Hepatocyte (in vitro differentiated cells): ENCODE measurements at regions not wholly inside any gene's neighbourhood (a gene's known extent, or its start where the extent isn't known, plus 50 kb on each side); places are given as distances from the start of the nearest gene placed in this dataset.

Experiments used
- DNase-seq: peaks from one replicate; pipeline ENCODE4 v3.0.0-alpha.2; 2016; ENCODE audit warnings: low spot score
- H2AFZ ChIP-seq: fragments of 200-600 bp; sonication (generic); 2 replicates; pipeline ENCODE4 v1.6.0; 2016; ENCODE audit warnings: antibody characterized with exemption, mild to moderate bottlenecking
- H3K27ac ChIP-seq: fragments of 200-600 bp; sonication (generic); 2 replicates; pipeline ENCODE4 v1.5.1; 2016; ENCODE audit warnings: mild to moderate bottlenecking
- H3K27me3 ChIP-seq: fragments of 200-600 bp; sonication (generic); 2 replicates; pipeline ENCODE4 v1.6.1; 2016
- H3K36me3 ChIP-seq: fragments of 200-600 bp; sonication (generic); replicated peaks from 2 replicates; pipeline ENCODE4 v1.5.1; 2016; ENCODE audit warnings: low read depth; ENCODE audit not compliant: insufficient read depth
- H3K4me1 ChIP-seq: fragments of 200-600 bp; sonication (generic); 2 replicates; pipeline ENCODE4 v1.5.1; 2016; ENCODE audit warnings: mild to moderate bottlenecking, moderate library complexity; ENCODE audit not compliant: insufficient read depth
- H3K4me2 ChIP-seq: fragments of 200-600 bp; sonication (generic); 2 replicates; pipeline ENCODE4 v1.6.0; 2016
- H3K4me3 ChIP-seq: fragments of 200-600 bp; sonication (generic); 2 replicates; pipeline ENCODE4 v1.5.1; 2016; ENCODE audit warnings: mild to moderate bottlenecking
- H3K79me2 ChIP-seq: fragments of 200-600 bp; sonication (generic); 2 replicates; pipeline ENCODE4 v1.6.0; 2017; ENCODE audit warnings: mild to moderate bottlenecking
- H3K9me2 ChIP-seq: fragments of 200-600 bp; sonication (generic); replicated peaks from 2 replicates; pipeline ENCODE4 v1.6.0; 2017; ENCODE audit warnings: mild to moderate bottlenecking; ENCODE audit not compliant: insufficient read depth
- H3K9me3 ChIP-seq: fragments of 200-600 bp; sonication (generic); 2 replicates; pipeline ENCODE4 v1.5.1; 2016; ENCODE audit warnings: low read depth, mild to moderate bottlenecking
- H4K20me1 ChIP-seq: fragments of 200-600 bp; sonication (generic); 2 replicates; pipeline ENCODE4 v1.6.0; 2016; ENCODE audit warnings: mild to moderate bottlenecking; ENCODE audit not compliant: insufficient read depth, poor library complexity, severe bottlenecking
- EZH2 ChIP-seq: fragments of 200-600 bp; sonication (generic); IDR thresholded peaks from 2 replicates; pipeline ENCODE4 v1.6.1; 2016; ENCODE audit warnings: antibody characterized with exemption, mild to moderate bottlenecking, borderline replicate concordance
- EZH2phosphoT487 ChIP-seq: fragments of 200-600 bp; sonication (generic); IDR thresholded peaks from one replicate; pipeline ENCODE4 v1.6.1; 2018; ENCODE audit warnings: antibody characterized with exemption, mild to moderate bottlenecking, low read depth, moderate library complexity; ENCODE audit not compliant: unreplicated experiment, severe bottlenecking
- WGBS: methylation state at CpG from one replicate; pipeline ENCODE4 v1.1.6; 2016; ENCODE audit warnings: low lambda C conversion rate; ENCODE audit errors: missing lambda C conversion rate; 5-methylcytosine and 5-hydroxymethylcytosine counted together
- TF ChIP-seq, protein P1 (sequence below): fragments of 200-600 bp; sonication (generic); IDR thresholded peaks from 2 replicates; pipeline ENCODE4 v1.5.1; 2016; ENCODE audit warnings: antibody characterized with exemption, mild to moderate bottlenecking; ENCODE audit not compliant: poor library complexity

DNA sequence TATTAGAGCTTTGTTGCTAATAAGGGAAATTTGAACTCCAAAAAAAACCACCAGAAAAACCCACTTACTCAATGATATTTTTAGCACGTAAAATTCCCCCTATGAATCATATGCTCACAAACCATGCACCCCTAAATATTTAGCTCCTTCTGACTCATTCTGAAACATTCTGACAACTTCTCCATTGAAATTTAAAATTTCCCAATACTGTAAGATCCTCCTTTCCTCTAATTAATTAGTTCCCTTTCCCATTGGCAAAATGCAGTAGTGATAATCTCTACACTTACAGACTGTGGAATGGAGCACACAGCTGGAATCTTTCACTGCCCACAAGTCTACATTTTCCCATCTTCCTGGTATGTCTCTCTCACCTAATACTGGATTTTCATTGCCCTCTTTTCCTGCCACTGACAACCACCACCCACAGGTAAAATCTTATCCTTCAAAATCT is 215.8 kb upstream of the ACVR2A start:
- Histone ChIP-seq H3K4me2 (no peak overlapping the region), H3K9me3 (no peaks in the 10 kb centered on the region), H3K27me3 (no peaks in the 10 kb centered on the region), H2AFZ (no peak overlapping the region), H3K9me2 (no peaks in the 10 kb centered on the region), H4K20me1 (no peaks in the 10 kb centered on the region), H3K4me1 (no peaks in the 10 kb centered on the region), H3K4me3 (no peak overlapping the region), H3K27ac (no peak overlapping the region), H3K36me3 (no peaks in the 10 kb centered on the region), H3K79me2 (no peaks in the 10 kb centered on the region)
- TF ChIP-seq, protein P1, sequence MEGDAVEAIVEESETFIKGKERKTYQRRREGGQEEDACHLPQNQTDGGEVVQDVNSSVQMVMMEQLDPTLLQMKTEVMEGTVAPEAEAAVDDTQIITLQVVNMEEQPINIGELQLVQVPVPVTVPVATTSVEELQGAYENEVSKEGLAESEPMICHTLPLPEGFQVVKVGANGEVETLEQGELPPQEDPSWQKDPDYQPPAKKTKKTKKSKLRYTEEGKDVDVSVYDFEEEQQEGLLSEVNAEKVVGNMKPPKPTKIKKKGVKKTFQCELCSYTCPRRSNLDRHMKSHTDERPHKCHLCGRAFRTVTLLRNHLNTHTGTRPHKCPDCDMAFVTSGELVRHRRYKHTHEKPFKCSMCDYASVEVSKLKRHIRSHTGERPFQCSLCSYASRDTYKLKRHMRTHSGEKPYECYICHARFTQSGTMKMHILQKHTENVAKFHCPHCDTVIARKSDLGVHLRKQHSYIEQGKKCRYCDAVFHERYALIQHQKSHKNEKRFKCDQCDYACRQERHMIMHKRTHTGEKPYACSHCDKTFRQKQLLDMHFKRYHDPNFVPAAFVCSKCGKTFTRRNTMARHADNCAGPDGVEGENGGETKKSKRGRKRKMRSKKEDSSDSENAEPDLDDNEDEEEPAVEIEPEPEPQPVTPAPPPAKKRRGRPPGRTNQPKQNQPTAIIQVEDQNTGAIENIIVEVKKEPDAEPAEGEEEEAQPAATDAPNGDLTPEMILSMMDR: no peak
- TF ChIP-seq EZH2: no peak
- TF ChIP-seq EZH2phosphoT487: no peak
- 100% methylated on average over 1 of the region's 1 CpG for WGBS
- DNase-seq: no peak

DNA sequence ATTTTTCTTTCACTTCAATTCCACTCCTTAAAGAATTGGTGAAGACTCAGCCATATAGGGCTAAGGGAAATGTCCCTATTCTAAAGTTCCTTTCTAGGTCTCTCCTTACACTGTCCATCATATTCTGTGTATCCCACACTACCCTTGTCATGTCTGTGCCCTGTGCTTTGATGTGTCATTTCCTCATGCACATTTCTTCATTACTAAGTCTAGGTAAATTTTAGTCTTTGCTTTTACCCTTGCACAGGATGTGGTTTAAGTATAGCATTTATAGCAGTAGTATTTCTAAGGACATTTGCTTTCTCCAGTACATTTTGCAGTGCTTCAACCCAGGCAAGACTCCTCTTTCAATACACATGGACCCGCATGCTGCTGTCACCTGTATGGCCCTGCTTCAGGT is 221.5 kb upstream of the ACVR2A start:
- Histone ChIP-seq H3K27ac (no peak overlapping the region), H3K27me3 (no peaks in the 10 kb centered on the region), H3K36me3 (no peaks in the 10 kb centered on the region), H3K4me2 (no peak overlapping the region), H4K20me1 (no peaks in the 10 kb centered on the region), H2AFZ (no peak overlapping the region), H3K9me3 (no peaks in the 10 kb centered on the region), H3K4me3 (no peak overlapping the region), H3K79me2 (no peaks in the 10 kb centered on the region), H3K9me2 (no peaks in the 10 kb centered on the region), H3K4me1 (no peaks in the 10 kb centered on the region)
- TF ChIP-seq, protein P1: no peak
- TF ChIP-seq EZH2phosphoT487: no peak
- TF ChIP-seq EZH2: no peak
- DNase-seq: no peak
- WGBS: 94% methylated on average over 1 of the region's 1 CpG

DNA sequence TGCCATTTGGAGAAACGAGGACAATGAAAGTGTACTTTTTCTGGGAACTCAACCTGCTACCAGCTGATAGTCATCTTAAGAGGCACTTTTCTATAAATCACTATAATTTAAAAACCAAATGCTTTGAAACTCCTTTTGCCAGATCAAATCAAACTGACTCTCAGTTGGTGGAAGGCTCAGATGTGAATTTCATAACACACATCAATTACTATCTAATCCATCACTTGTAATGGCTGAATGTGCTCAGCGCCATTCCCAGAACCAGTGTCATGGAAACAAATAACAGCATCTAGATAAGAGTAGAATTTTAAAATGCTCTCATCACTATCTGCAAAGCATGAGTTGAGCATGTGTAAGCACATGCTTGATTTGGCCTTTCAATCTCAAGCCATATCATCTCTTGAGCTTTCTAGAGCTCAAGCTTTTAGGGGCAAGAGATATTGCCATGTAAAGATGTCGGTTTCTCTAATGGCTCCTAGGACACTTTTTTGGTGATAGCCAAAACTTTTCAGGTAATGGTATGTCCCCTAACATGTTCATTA is 223.1 kb upstream of the ACVR2A start:
- 89% methylated on average over 3 of the region's 3 CpGs for WGBS
- Histone ChIP-seq H3K4me1 (no peaks in the 10 kb centered on the region), H3K9me2 (no peaks in the 10 kb centered on the region), H3K36me3 (no peaks in the 10 kb centered on the region), H4K20me1 (no peaks in the 10 kb centered on the region), H3K27me3 (no peaks in the 10 kb centered on the region), H2AFZ (no peak overlapping the region), H3K4me2 (no peak overlapping the region), H3K79me2 (no peaks in the 10 kb centered on the region), H3K4me3 (no peak overlapping the region), H3K9me3 (no peaks in the 10 kb centered on the region), H3K27ac (no peak overlapping the region)
- TF ChIP-seq, protein P1: no peak
- TF ChIP-seq EZH2phosphoT487 (no peak), EZH2 (no peak)
- no peak for DNase-seq

DNA sequence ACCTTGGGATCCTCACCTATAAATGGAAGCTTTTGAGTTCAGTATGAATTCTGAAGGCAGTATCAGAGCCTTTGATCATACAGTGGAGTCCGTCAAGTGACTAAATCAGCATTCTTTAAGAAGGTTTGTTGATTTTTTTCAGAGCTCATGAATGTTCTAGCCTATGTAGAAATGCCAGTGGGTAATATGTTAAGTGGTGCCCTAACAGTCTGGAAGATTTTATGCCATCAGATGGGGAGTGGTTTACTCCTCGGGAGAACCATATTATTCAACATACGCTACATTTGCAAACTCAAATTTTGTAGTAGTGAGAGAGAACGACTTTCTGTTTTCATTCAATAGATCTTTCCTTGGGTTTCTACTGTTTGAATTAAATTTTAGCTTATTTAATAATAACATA is 225.0 kb upstream of the ACVR2A start:
- Histone ChIP-seq H3K79me2 (no peaks in the 10 kb centered on the region), H3K27me3 (no peaks in the 10 kb centered on the region), H3K9me3 (no peaks in the 10 kb centered on the region), H3K36me3 (no peaks in the 10 kb centered on the region), H3K27ac (no peak overlapping the region), H3K4me2 (no peak overlapping the region), H2AFZ (no peak overlapping the region), H3K4me3 (no peak overlapping the region), H3K9me2 (no peaks in the 10 kb centered on the region), H4K20me1 (no peaks in the 10 kb centered on the region), H3K4me1 (peaks cover 4% of the 10 kb centered on the region)
- DNase-seq: no peak
- TF ChIP-seq, protein P1: no peak
- no peak for TF ChIP-seq EZH2phosphoT487
- TF ChIP-seq EZH2: no peak
- 98% methylated on average over 4 of the region's 4 CpGs for WGBS
